Loucy (cell line): ENCODE measurements at regions not wholly inside any gene's neighbourhood (a gene's known extent, or its start where the extent isn't known, plus 50 kb on each side); places are given as distances from the start of the nearest gene placed in this dataset.

Experiments
- H2AFZ ChIP-seq: fragments of 200-600 bp; sonication (generic); 2 replicates; pipeline ENCODE4 v1.6.0; 2016; ENCODE audit warnings: antibody characterized with exemption, mild to moderate bottlenecking, low read length, moderate library complexity
- H3F3A ChIP-seq: fragments of 200-600 bp; 2 replicates; pipeline ENCODE4 v1.6.0; 2016; ENCODE audit warnings: antibody characterized with exemption, low read depth, mild to moderate bottlenecking
- H3K27me3 ChIP-seq: fragments of 200-600 bp; sonication (generic); 2 replicates; pipeline ENCODE4 v1.6.1; 2014; ENCODE audit warnings: low read length, mild to moderate bottlenecking; ENCODE audit not compliant: insufficient read depth, poor library complexity, severe bottlenecking
- H3K36me3 ChIP-seq: fragments of 200-600 bp; sonication (generic); 2 replicates; pipeline ENCODE4 v1.6.1; 2016; ENCODE audit warnings: low read length; ENCODE audit not compliant: insufficient read depth
- H3K4me1 ChIP-seq: fragments of 200-600 bp; sonication (generic); 2 replicates; pipeline ENCODE4 v1.5.1; 2014; ENCODE audit warnings: low read length, mild to moderate bottlenecking; ENCODE audit not compliant: insufficient read depth, poor library complexity, severe bottlenecking
- H3K4me2 ChIP-seq: fragments of 200-600 bp; sonication (generic); 2 replicates; pipeline ENCODE4 v1.6.0; 2014; ENCODE audit warnings: antibody characterized with exemption, low read length, low read depth, mild to moderate bottlenecking; ENCODE audit not compliant: poor library complexity, severe bottlenecking
- H3K4me3 ChIP-seq: fragments of 200-600 bp; sonication (generic); 2 replicates; pipeline ENCODE4 v1.5.1; 2014; ENCODE audit warnings: low read length, mild to moderate bottlenecking, mixed read lengths; ENCODE audit not compliant: poor library complexity, severe bottlenecking
- H3K79me2 ChIP-seq: fragments of 200-600 bp; sonication (generic); 2 replicates; pipeline ENCODE4 v1.6.1; 2014; ENCODE audit warnings: low read length; ENCODE audit not compliant: insufficient read depth
- H3K9ac ChIP-seq: fragments of 200-600 bp; sonication (generic); 2 replicates; pipeline ENCODE4 v1.6.0; 2014; ENCODE audit warnings: mild to moderate bottlenecking, low read depth, low read length, moderate library complexity; ENCODE audit not compliant: poor library complexity, severe bottlenecking
- H3K9me2 ChIP-seq: fragments of 200-600 bp; sonication (generic); replicated peaks from 2 replicates; pipeline ENCODE4 v1.6.1; 2016; ENCODE audit warnings: low read depth, low read length, mixed read lengths
- H3K9me3 ChIP-seq: fragments of 200-600 bp; sonication (generic); 2 replicates; pipeline ENCODE4 v1.6.1; 2014; ENCODE audit warnings: mild to moderate bottlenecking, antibody characterized with exemption, low read length, low read depth; ENCODE audit not compliant: insufficient read depth
- H4K20me1 ChIP-seq: fragments of 200-600 bp; sonication (generic); 2 replicates; pipeline ENCODE4 v1.6.0; 2014; ENCODE audit warnings: antibody characterized with exemption, low read length, mild to moderate bottlenecking; ENCODE audit not compliant: insufficient read depth, poor library complexity, severe bottlenecking
- EZH2phosphoT487 ChIP-seq: fragments of 200-600 bp; IDR thresholded peaks from 2 replicates; pipeline ENCODE4 v1.6.1; 2018; ENCODE audit warnings: antibody characterized with exemption, mild to moderate bottlenecking, moderate library complexity, borderline replicate concordance
- TF ChIP-seq, protein P1 (sequence below): fragments of 200-600 bp; sonication (generic); conservative IDR thresholded peaks from 2 replicates; pipeline ENCODE4 v1.5.1; 2014; ENCODE audit warnings: mild to moderate bottlenecking, antibody characterized with exemption, low read length

DNA sequence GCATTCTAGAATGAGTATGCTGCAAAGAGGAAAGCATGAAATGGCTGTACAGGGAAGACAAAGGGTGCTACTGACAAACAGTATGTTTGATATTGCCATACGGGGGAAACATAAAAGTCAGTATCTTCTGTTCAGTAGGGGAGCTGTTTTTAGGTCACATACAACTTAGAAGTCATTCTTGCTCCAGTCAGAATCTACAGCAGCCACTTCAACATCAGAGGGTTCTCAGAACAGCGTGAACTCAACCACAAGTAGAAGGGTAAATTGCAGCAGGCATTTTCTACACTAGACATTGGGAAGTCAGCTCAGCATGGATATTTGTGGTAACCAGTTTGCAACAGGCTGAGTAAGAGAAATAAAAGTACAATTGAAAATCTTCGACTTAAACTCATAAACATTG, 1241.8 kb upstream of the GOT2 start:
- no peak overlapping the region for H3K4me2 ChIP-seq
- TF ChIP-seq EZH2phosphoT487: no peak
- TF ChIP-seq, protein P1, sequence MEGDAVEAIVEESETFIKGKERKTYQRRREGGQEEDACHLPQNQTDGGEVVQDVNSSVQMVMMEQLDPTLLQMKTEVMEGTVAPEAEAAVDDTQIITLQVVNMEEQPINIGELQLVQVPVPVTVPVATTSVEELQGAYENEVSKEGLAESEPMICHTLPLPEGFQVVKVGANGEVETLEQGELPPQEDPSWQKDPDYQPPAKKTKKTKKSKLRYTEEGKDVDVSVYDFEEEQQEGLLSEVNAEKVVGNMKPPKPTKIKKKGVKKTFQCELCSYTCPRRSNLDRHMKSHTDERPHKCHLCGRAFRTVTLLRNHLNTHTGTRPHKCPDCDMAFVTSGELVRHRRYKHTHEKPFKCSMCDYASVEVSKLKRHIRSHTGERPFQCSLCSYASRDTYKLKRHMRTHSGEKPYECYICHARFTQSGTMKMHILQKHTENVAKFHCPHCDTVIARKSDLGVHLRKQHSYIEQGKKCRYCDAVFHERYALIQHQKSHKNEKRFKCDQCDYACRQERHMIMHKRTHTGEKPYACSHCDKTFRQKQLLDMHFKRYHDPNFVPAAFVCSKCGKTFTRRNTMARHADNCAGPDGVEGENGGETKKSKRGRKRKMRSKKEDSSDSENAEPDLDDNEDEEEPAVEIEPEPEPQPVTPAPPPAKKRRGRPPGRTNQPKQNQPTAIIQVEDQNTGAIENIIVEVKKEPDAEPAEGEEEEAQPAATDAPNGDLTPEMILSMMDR: no peak

DNA sequence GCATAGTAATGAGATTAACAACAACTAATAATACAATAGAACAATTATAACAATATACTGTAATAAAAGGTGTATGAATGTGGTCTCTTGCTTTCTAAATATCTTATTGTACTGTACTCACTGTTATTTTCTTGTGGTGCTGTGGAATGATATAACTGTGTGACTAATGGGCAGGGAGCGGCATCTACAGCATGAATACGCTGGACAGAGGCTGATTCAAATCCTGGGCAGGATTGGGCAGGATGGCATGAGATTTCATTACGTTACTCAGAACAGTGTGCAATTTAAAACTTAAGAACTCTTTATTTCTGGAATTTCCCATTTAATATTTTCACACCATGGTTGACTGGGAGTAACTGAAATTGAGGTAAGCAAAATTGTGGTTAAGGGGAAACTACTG, 1239.8 kb upstream of the GOT2 start:
- H4K20me1 ChIP-seq: no peaks in the 10 kb centered on the region
- no peak for TF ChIP-seq EZH2phosphoT487
- TF ChIP-seq, protein P1: no peak
- H3K27me3 ChIP-seq: no peaks in the 10 kb centered on the region
- H3K4me2 ChIP-seq: no peak overlapping the region
- H3F3A ChIP-seq: no peaks in the 10 kb centered on the region
- H3K9me2 ChIP-seq: no peaks in the 10 kb centered on the region
- no peak overlapping the region for H3K9ac ChIP-seq
- no peak overlapping the region for H3K4me3 ChIP-seq
- no peaks in the 10 kb centered on the region for H3K9me3 ChIP-seq
- H3K79me2 ChIP-seq: no peaks in the 10 kb centered on the region
- no peaks in the 10 kb centered on the region for H3K4me1 ChIP-seq
- no peak overlapping the region for H2AFZ ChIP-seq
- H3K36me3 ChIP-seq: no peaks in the 10 kb centered on the region

More for the DNA sequence above, 1241.8 kb upstream of the GOT2 start:
- no peaks in the 10 kb centered on the region for H3K36me3 ChIP-seq
- no peak overlapping the region for H2AFZ ChIP-seq
- no peaks in the 10 kb centered on the region for H3K9me2 ChIP-seq
- H3K4me3 ChIP-seq: no peak overlapping the region
- no peaks in the 10 kb centered on the region for H3K79me2 ChIP-seq
- no peaks in the 10 kb centered on the region for H4K20me1 ChIP-seq
- no peaks in the 10 kb centered on the region for H3K27me3 ChIP-seq
- H3F3A ChIP-seq: no peaks in the 10 kb centered on the region
- no peaks in the 10 kb centered on the region for H3K4me1 ChIP-seq
- H3K9ac ChIP-seq: no peak overlapping the region
- no peaks in the 10 kb centered on the region for H3K9me3 ChIP-seq

DNA sequence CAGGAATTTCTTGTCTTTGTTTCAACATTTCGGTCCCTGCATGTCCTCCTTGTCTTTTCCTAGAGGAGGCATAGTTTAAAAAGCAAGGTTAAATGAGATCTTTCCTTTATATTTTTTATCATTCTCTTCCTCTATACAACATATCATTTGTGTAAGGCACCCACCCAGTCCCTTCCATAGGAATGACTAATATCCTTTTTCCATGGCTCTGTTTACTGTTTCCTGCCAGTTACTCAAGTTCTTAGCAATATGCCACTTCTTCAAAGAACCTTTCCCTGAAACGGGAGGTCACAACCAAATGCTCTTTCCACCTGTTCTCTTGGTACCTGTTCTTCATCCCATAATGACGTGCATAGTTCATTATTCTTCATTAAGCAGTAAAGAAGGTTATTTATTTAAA, 1237.1 kb upstream of the GOT2 start:
- H3K9me3 ChIP-seq: no peaks in the 10 kb centered on the region
- no peaks in the 10 kb centered on the region for H3K9me2 ChIP-seq
- H3K9ac ChIP-seq: no peak overlapping the region
- no peaks in the 10 kb centered on the region for H3K4me1 ChIP-seq
- no peak overlapping the region for H2AFZ ChIP-seq
- no peak overlapping the region for H3K4me2 ChIP-seq
- no peaks in the 10 kb centered on the region for H3F3A ChIP-seq
- no peaks in the 10 kb centered on the region for H3K79me2 ChIP-seq
- no peaks in the 10 kb centered on the region for H3K36me3 ChIP-seq
- H3K4me3 ChIP-seq: no peak overlapping the region
- no peaks in the 10 kb centered on the region for H4K20me1 ChIP-seq
- TF ChIP-seq EZH2phosphoT487: no peak
- TF ChIP-seq, protein P1: no peak
- H3K27me3 ChIP-seq: no peaks in the 10 kb centered on the region
